Heart left ventricle (tissue), 16 donors: ENCODE measurements at regions not wholly inside any gene's neighbourhood (a gene's known extent, or its start where the extent isn't known, plus 50 kb on each side); places are given as distances from the start of the nearest gene placed in this dataset.

Experiments used
- ATAC-seq, 4 donors: fragments of 200-7000 bp; cut with Tn5 transposase; one replicate each; pipeline ENCODE4 v1.9.1; 2020 to 2022; ENCODE audit warnings: moderate library complexity in 4 of 4, mild to moderate bottlenecking in 3 of 4, moderate number of reproducible peaks in 1 of 4
- DNase-seq, 5 donors: peaks; one replicate each; pipeline ENCODE4 v3.0.0-alpha.2; 2020
- H3K27ac ChIP-seq, 12 donors: fragments of 200-600 bp; sonication (generic) in 4 of 12; one replicate each; pipeline versions ENCODE4 v1.5.0 to v1.8.0; 2016 to 2022; ENCODE audit warnings: mild to moderate bottlenecking in 2 of 12
- H3K27me3 ChIP-seq, 9 donors: fragments of 200-600 bp; sonication (generic) in 2 of 9; one replicate each; pipeline versions ENCODE4 v1.5.1 to v1.8.0; 2016 to 2022; ENCODE audit warnings: mild to moderate bottlenecking in 3 of 9
- H3K36me3 ChIP-seq, 9 donors: fragments of 200-600 bp; sonication (generic) in 2 of 9; one replicate each; pipeline versions ENCODE4 v1.5.0 to v1.8.0; 2018 to 2022; ENCODE audit warnings: mild to moderate bottlenecking in 2 of 9
- H3K4me1 ChIP-seq, 12 donors: fragments of 200-600 bp; sonication (generic) in 4 of 12; one replicate each; pipeline versions ENCODE4 v1.5.0 to v1.8.0; 2016 to 2022; ENCODE audit warnings: mild to moderate bottlenecking in 3 of 12
- H3K4me3 ChIP-seq, 12 donors: fragments of 200-600 bp; sonication (generic) in 4 of 12; one replicate each; pipeline versions ENCODE4 v1.5.0 to v1.8.0; 2017 to 2022; ENCODE audit warnings: mild to moderate bottlenecking in 9 of 12, moderate library complexity in 4 of 12
- H3K9me3 ChIP-seq, 12 donors: fragments of 200-600 bp; sonication (generic) in 4 of 12; one replicate each; pipeline versions ENCODE4 v1.5.0 to v1.8.0; 2016 to 2022; ENCODE audit warnings: mild to moderate bottlenecking in 1 of 12
- CTCF ChIP-seq, 12 donors: fragments of 200-600 bp; sonication (generic) in 4 of 12; IDR thresholded peaks; one replicate each; pipeline versions ENCODE4 v1.5.0 to v1.8.0; 2018 to 2022; ENCODE audit warnings: antibody characterized with exemption in 12 of 12, mild to moderate bottlenecking in 5 of 12
- POLR2A ChIP-seq, 2 donors: fragments of 450-650 bp; IDR thresholded peaks; one replicate each; pipeline ENCODE4 v1.6.1; 2017; ENCODE audit warnings: antibody characterized with exemption in 2 of 2, mild to moderate bottlenecking in 2 of 2, moderate library complexity in 2 of 2
- WGBS, 4 donors: extraction: QIAGEN DNeasy Blood & Tissue Kit in 2 of 4; methylation state at CpG; one replicate each; pipeline versions ENCODE4 v1.1.5 to v1.1.7; 2013 to 2018; 5-methylcytosine and 5-hydroxymethylcytosine counted together
- intact Hi-C, 10 donors: fragments of 100-400 bp; cut with DNase I; formaldehyde crosslinking; loops; one replicate each; pipeline versions ENCODE4 v1.11.1 to v1.14.2; 2022
- donor health status: ischemic (EF 13 %, LVEDD 7.1; RV severe dilation, severe dysfunction).
- donor health status: healthy with polysubstance abuse.
- donor health status: DM: no; HTN: yes; CAD: no.
- donor health status: DM: no; HTN: no; CAD: no.
- donor health status: ischemic (EF 25% LVEDD 6.9; RV normal size, moderate dysfunction).
- donor health status: ischemic (EF 25% LVEDD 5.7; RV mildly dilated, moderate dysfunction).
- donor health status: healthy.
- donor health status: DM: yes; HTN: yes; CAD: no.
- donor health status: ischemic (EF 35%, LVEDD 5.7; RV mildly dilated, moderate dysfunction).
- donor health status: nonischemic (EF 11% LVEDD 7.7; RV severe dilation, severe dysfunction).
- donor health status: DM: yes; HTN: yes; CAD: no.
- donor health status: PGD.
- donor health status: ischemic (EF 29% LVEDD 5.4; RV normal size, mild dysfunction).
- donor health status: nonischemic (EF 23%, LVEDD 6.1; RV moderate dilation, normal function).

DNA sequence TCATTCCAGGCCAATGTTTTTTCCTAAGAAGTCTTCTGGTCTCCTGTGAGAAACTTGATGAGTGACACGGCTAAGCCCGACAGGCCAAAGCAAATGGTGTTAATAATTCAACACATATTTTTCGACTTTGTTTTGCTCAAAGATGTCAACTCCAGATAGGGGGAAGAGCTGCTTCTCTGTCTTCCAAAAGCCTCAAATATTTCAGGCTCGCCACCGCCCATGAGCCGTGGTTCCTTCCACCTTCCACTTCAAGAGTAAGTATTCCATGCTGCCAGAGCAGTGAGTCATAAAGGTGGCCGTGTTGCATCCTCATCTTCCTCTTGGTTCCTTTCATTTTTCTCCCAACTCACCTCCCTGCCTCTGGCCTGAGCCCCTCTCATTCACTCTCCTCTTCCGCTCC is 272.6 kb downstream of the EFNB2 start:
- WGBS, 4 donors: 93 to 94% (median 93%) methylated on average over 8 of the region's 8 CpGs
- Histone ChIP-seq H3K4me3 (no peak overlapping the region), H3K27me3 (no peaks in the 10 kb centered on the region), H3K36me3 (no peaks in the 10 kb centered on the region), H3K9me3 (peaks cover 0 to 19% (median 7%) of the 10 kb centered on the region in 12 donors), H3K4me1 (no peaks in the 10 kb centered on the region), H3K27ac (no peak overlapping the region)
- DNase-seq (no peak), ATAC-seq (no peak)
- intact Hi-C loops: no loop called here
- no peak for TF ChIP-seq POLR2A (IDR thresholded peaks at IDR 0.05)
- no peak for TF ChIP-seq CTCF (IDR thresholded peaks at IDR 0.05)

DNA sequence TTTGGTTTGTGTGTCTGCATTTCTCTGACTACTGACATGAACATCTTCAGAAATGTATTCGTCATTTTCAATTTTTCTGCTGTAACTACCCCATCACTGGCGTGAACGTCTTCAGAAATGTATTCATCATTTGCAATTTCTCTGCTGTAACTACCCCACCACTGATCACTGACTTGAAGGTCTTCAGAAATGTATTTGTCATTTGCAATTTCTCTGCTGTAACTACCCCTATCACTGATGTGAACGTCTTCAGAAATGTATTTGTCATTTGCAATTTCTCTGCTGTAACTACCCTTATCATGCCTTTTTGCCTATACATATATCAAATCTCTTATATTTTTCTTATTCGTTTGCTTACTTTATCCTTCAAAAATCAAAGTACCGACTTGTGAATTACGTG is 274.0 kb downstream of the EFNB2 start:
- intact Hi-C loops: no loop called here
- ATAC-seq: no peak
- no peaks in the 10 kb centered on the region for H3K4me1 ChIP-seq
- no peaks in the 10 kb centered on the region for H3K27me3 ChIP-seq
- H3K9me3 ChIP-seq: peaks cover 0 to 19% (median 7%) of the 10 kb centered on the region in 12 donors
- DNase-seq: no peak
- no peak overlapping the region for H3K27ac ChIP-seq
- H3K4me3 ChIP-seq: no peak overlapping the region
- WGBS, 4 donors: 94 to 98% (median 95%) methylated on average over 7 of the region's 7 CpGs
- H3K36me3 ChIP-seq: no peaks in the 10 kb centered on the region
- TF ChIP-seq POLR2A (IDR thresholded peaks at IDR 0.05) (no peak), CTCF (IDR thresholded peaks at IDR 0.05) (no peak)

- no peak overlapping the region for H3K4me3 ChIP-seq
- H3K36me3 ChIP-seq: no peaks in the 10 kb centered on the region
- 96 to 97% (median 97%) methylated on average over 20 of the region's 20 CpGs for WGBS, 4 donors
- intact Hi-C loops: no loop called here
- DNase-seq (no peak), ATAC-seq (no peak)
- H3K27ac ChIP-seq: no peak overlapping the region
- H3K4me1 ChIP-seq: no peaks in the 10 kb centered on the region
- peaks cover 0 to 19% (median 7%) of the 10 kb centered on the region in 12 donors for H3K9me3 ChIP-seq
- H3K27me3 ChIP-seq: no peaks in the 10 kb centered on the region
- TF ChIP-seq POLR2A (IDR thresholded peaks at IDR 0.05): no peak
- no peak for TF ChIP-seq CTCF (IDR thresholded peaks at IDR 0.05)
Measured at GRCh38 chr13:106260352-106260751, 275.1 kb downstream of the EFNB2 start.

DNA sequence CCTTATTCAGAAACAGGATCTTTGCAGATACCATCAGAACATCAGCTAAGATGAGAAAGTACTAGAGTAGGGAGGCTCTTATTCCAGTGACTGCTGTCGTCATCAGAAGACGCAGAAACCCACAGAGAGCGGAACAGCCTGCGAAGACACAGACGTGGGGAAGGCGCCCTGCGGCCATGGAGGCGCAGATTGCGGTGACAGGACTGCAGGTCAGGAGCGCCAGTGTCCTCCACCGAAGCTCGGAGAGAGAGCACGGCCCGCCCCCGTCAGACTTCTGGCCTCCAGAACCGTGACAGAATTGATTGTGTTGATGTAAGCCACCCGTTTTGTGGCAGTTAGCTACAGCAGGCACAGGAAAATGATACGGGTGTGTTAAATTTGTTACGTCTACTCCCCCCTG is 275.5 kb downstream of the EFNB2 start:
- no peaks in the 10 kb centered on the region for H3K4me1 ChIP-seq
- ATAC-seq (no peak), DNase-seq (no peak)
- H3K9me3 ChIP-seq: peaks cover 0 to 19% (median 7%) of the 10 kb centered on the region in 12 donors
- H3K36me3 ChIP-seq: no peaks in the 10 kb centered on the region
- TF ChIP-seq POLR2A (IDR thresholded peaks at IDR 0.05) (no peak), CTCF (IDR thresholded peaks at IDR 0.05) (no peak)
- H3K27me3 ChIP-seq: no peaks in the 10 kb centered on the region
- no peak overlapping the region for H3K27ac ChIP-seq
- intact Hi-C loops: no loop called here
- no peak overlapping the region for H3K4me3 ChIP-seq
- whole genome bisulfite sequencing, 4 donors: 94 to 96% (median 96%) methylated on average over 19 of the region's 19 CpGs
